ENCODE measurements at regions not wholly inside any gene's neighbourhood (a gene's known extent, or its start where the extent isn't known, plus 50 kb on each side); places are given as distances from the start of the nearest gene placed in this dataset.

DNA sequence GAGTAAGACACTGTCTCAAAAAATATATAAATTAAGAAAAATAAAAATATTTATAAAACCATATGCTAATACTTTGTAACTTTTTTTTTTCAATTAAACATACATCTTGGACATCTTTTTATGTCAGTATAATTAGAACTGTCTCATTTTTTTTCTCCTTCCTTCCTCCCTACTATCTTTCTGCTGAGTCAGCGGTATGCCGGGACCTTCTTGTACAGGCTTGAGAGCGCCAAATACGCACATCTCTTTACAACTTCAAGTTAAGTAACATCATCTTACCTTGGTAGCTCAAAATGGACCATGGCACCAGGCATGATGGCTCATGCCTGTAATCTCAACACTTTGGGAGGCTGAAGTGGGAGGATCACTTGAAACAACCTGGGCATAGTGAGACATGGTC, 153.4 kb downstream of the FAM161A start:
- no peak overlapping the region for H3K27ac ChIP-seq
- no peak for TF ChIP-seq ZFX (IDR thresholded peaks at IDR 0.05; ENCODE audit: borderline replicate concordance)

DNA sequence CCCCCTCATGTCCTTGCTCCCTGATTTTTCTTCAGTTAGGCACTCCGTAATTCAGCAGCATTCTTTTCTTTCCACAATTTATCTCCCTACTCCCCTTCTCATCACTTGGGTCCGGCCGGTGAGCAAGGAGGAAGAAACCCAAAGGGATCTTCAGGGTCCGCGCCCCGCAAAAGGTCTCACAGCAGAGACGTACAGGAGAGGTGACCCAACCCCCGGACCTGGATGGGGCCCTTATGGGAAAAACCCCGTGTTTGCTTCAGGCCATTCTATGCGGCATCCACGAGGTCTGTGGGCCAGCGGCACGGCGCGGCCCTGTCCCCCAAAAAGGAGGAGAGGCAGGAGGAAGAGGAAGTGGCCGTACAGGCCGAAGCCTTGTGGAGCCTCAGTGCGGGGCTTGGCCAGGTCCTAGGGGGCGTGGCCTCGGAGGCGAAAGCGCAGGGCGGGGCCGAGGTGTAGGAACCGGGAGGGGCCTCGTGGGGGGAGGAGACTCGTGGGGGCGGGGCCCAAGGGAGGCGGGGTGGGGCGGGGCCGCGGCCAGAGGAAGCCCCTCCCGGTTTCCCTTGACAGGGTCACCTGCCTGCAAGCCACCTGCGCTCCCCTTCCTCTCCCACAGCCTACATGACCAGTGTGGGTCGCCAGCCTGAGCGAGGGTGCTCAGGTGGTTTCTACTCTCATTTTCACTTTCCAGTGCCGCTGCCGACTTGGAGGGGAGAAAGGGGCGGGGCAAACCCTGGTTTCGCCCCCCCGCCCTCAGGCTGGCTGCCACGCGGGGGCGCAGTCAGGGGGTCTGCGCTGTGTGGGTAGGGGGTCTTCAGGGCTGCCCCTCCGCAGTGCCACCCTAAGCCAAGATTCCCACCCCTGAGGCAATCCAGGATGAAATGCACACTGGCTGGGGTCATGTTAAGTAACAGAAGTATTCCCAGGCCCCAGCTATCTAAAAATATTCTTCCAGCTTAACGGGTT, 156.4 kb upstream of the XPO1 start:
- 0 out of 2 replicates have a peak overlapping the region, but pooled peaks have one; percentile 32 for H3K27ac ChIP-seq

DNA sequence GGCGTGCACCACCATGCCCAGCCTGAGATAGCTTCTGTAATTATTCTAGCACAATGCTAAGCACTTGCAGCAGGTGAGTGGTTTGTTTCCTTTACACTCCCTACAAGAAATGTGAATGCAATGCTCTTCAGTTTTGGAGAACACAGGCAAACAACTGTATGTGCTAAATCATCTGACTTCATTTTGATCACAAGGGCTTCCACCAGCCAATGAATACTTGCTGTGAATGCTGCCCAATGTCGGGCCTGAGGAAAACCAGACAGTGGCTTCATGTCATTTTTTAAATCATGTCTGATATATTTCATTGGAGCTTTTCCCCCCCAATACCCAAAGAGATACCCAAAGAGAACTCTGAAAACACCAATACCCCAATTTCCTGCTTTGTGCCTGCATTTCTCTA, 155.6 kb upstream of the XPO1 start:
- no peak overlapping the region for H3K27ac ChIP-seq

More for the DNA sequence above, 156.4 kb upstream of the XPO1 start:
- TF ChIP-seq, protein P1, sequence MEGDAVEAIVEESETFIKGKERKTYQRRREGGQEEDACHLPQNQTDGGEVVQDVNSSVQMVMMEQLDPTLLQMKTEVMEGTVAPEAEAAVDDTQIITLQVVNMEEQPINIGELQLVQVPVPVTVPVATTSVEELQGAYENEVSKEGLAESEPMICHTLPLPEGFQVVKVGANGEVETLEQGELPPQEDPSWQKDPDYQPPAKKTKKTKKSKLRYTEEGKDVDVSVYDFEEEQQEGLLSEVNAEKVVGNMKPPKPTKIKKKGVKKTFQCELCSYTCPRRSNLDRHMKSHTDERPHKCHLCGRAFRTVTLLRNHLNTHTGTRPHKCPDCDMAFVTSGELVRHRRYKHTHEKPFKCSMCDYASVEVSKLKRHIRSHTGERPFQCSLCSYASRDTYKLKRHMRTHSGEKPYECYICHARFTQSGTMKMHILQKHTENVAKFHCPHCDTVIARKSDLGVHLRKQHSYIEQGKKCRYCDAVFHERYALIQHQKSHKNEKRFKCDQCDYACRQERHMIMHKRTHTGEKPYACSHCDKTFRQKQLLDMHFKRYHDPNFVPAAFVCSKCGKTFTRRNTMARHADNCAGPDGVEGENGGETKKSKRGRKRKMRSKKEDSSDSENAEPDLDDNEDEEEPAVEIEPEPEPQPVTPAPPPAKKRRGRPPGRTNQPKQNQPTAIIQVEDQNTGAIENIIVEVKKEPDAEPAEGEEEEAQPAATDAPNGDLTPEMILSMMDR (IDR thresholded peaks at IDR 0.05), result peak; percentile 59
- no peak for TF ChIP-seq ZFX (IDR thresholded peaks at IDR 0.05; ENCODE audit: borderline replicate concordance)

DNA sequence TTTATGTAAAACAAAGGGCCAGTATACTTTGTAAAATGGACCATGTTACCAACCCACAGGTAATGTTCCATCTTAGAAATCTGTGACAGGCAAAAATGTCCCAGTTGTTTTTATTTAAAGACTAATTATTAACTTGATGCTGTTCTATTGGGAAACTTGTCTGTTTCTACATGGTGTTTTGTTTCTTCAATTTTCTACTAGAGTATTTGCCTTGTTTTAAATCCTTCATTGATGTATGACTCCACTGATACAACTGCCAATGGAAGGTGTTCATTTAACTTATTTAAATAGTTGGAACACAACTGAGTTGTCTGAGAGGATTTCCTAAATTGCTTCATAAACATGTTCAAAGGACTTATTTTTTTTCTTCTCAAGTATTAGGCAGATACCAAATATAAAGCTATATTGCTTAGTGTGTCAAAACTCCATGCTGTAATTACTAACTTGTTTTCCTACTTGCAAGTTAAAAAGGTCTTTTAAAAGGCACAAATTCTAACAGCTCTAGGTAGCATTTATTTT, 152.0 kb upstream of the XPO1 start:
- H3K27ac ChIP-seq, result no peak overlapping the region
- no peak for TF ChIP-seq ZFX (IDR thresholded peaks at IDR 0.05; ENCODE audit: borderline replicate concordance)
- TF ChIP-seq, protein P1 (IDR thresholded peaks at IDR 0.05), result no peak

More for the DNA sequence above, 155.6 kb upstream of the XPO1 start:
- TF ChIP-seq, protein P1 (IDR thresholded peaks at IDR 0.05), result no peak
- no peak for TF ChIP-seq ZFX (IDR thresholded peaks at IDR 0.05; ENCODE audit: borderline replicate concordance)

DNA sequence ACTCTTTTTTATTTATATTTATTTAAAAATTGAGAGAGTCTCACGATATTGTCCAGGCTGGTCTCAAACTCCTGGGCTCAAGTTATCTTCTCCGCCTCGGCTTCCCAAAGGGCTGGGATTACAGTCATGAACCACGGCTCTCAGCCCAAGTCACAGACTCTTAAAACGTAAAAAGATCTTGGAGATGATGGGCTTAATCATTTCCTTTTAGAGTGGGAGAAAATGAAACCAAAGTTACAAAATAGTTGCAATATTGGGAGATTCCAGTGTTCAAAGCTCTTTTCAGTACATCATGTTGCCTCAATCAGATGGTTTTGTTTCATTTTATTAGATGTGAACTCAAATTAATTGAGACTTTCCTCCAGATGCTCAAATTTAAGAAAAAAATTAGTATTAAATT, 151.4 kb upstream of the XPO1 start:
- TF ChIP-seq ZFX (IDR thresholded peaks at IDR 0.05; ENCODE audit: borderline replicate concordance), result no peak

DNA sequence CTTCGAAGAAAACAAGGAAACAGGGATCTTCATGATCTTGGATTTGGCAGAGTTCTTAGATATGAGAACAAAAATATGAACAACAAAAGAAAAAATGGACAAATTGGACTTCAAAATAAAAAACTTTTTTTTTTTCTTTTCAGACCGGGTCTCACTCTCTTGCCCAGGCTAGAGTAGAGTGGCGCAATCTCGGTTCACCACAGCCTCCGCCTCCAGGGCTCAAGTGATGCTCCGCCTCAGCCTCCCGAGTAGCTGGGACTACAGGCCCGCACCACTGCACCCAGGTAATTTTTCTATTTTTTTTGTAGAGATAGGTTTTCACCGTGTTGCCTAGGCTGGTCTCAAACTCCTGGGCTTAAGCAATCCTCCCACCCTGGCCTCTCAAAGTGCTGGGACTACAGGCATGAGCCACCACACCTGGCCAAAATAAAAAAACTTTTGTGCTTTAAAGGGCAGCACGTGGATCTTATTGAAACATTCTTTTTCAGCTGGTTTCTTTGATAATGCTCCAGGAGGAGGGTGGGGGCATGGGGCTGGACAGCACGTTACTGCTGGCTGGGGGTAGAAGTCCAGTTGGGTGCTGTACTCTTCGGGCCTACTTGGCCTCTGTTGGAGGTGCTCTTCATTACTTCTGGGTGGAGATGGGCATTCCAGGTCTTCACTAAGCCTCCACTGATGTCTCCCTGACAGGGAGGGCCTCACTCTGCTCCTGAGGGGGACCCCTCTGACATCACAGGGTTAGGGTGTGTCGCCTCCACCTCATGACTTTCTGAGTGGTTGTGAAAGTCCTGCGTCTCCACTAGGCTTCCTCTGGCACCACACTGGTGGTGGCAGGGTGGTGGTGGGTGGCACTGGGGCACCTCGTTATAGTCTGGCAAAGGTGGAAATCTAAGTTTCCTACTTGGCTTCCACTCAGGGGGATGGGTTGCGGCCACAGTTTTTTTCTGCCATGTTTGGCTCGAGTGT, 150.5 kb upstream of the XPO1 start:
- H3K27ac ChIP-seq, result no peak overlapping the region
- no peak for TF ChIP-seq ZFX (IDR thresholded peaks at IDR 0.05; ENCODE audit: borderline replicate concordance)
- TF ChIP-seq, protein P1 (IDR thresholded peaks at IDR 0.05), result no peak

More for the DNA sequence above, 151.4 kb upstream of the XPO1 start:
- H3K27ac ChIP-seq, result no peak overlapping the region

DNA sequence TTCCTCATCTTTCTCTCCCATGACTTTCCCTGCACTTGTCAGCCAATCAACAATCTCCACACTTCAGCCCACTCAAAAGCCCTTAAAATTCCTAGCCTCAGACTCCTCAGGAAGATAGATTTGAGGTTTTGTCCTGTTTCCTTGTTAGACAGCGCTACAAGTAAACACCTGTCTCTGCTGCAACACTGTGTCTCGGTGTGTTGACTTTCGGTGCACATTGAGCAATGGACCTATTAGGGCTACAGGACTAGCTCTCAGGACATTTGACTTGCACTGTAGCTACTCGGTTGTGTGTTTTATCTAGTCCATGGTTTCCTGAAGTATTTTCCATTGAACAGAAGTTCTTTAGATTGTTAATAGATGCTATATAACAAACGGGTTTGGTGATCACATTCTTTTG, 140.9 kb upstream of the XPO1 start:
- no peak overlapping the region for H3K27ac ChIP-seq
- TF ChIP-seq ZFX (IDR thresholded peaks at IDR 0.05; ENCODE audit: borderline replicate concordance), result no peak

DNA sequence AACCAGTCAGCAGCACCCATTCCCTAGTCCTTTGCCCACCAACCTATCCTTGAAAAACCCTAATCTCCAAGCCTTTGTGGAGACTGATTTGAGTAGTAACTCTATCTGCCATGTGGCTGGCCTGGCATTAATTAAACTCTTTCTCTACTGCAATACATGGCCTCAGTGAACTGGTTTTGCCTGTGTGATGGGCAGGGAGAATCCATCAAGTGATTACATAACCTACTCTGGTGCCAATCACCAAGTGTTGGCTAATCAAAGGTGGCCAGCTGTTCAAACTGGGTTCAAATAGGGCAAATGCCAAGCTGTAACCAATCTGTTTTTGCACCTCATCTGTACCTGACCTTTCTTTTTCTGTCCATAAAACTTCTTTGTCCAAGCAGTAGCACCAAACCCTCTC, 139.8 kb upstream of the XPO1 start:
- no peak overlapping the region for H3K27ac ChIP-seq
- TF ChIP-seq ZFX (IDR thresholded peaks at IDR 0.05; ENCODE audit: borderline replicate concordance), result no peak
- TF ChIP-seq, protein P1 (IDR thresholded peaks at IDR 0.05), result no peak

Data from 22Rv1 (cell line).